SK-N-SH treated with all-trans-retinoic acid at 6 μM for 48 hours (cell line): ENCODE measurements at regions not wholly inside any gene's neighbourhood (a gene's known extent, or its start where the extent isn't known, plus 50 kb on each side); places are given as distances from the start of the nearest gene placed in this dataset.

Experiments
- CREB5 ChIP-seq: fragments of 250-450 bp; sonication (Bioruptor Pico); IDR thresholded peaks from 2 replicates; pipeline ENCODE4 v1.5.1; 2020; ENCODE audit warnings: low read depth, mild to moderate bottlenecking, moderate library complexity
- GLIS3 ChIP-seq: fragments of 250-450 bp; sonication (Bioruptor Pico); IDR thresholded peaks from 2 replicates; pipeline ENCODE4 v1.5.0; 2020; ENCODE audit warnings: mild to moderate bottlenecking, moderate library complexity
- RARB ChIP-seq: fragments of 250-450 bp; sonication (Bioruptor Pico); IDR thresholded peaks from 2 replicates; pipeline ENCODE4 v1.8.0; 2021; ENCODE audit warnings: mild to moderate bottlenecking, moderate library complexity
- TOX ChIP-seq: fragments of 250-450 bp; sonication (Bioruptor Pico); IDR thresholded peaks from 2 replicates; pipeline ENCODE4 v1.8.0; 2021; ENCODE audit warnings: mild to moderate bottlenecking, moderate library complexity, borderline replicate concordance
- TSHZ2 ChIP-seq: fragments of 250-450 bp; sonication (Bioruptor Pico); IDR thresholded peaks from 2 replicates; pipeline ENCODE4 v1.5.0; 2020; ENCODE audit warnings: mild to moderate bottlenecking, moderate library complexity

- TF ChIP-seq TOX (no peak), RARB (no peak), CREB5 (no peak), TSHZ2 (CRISPR knock-in tag) (no peak), GLIS3 (no peak)
These were observed 267.7 kb upstream of the ACTBL2 start for GRCh38 chr5:57750282-57750681.
